HG02981 (cell line): ENCODE measurements at regions not wholly inside any gene's neighbourhood (a gene's known extent, or its start where the extent isn't known, plus 50 kb on each side); places are given as distances from the start of the nearest gene placed in this dataset.
"Not testable (repeated sequence)": the region's sequence is repeated elsewhere in the genome, so short reads cannot be mapped to it uniquely, and the experiment has no call there.

ENCODE experiments used
- ATAC-seq: cut with Tn5 transposase; IDR thresholded peaks from one replicate; pipeline ENCODE4 v1.9.1; 2021; ENCODE audit warnings: mild to moderate bottlenecking, moderate library complexity; ENCODE audit not compliant: unreplicated experiment

DNA sequence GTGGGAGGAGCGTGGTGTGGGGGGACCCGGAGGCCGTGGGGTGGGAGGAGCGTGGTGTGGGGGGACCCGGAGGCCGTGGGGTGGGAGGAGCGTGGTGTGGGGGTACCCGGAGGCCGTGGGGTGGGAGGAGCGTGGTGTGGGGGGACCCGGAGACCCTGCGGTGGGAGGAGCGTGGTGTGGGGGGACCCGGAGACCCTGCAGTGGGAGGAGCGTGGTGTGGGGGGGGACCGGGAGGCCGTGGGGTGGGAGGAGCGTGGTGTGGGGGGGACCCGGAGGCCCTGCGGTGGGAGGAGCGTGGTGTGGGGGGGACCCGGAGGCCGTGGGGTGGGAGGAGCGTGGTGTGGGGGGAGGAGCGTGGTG lies 203.5 kb downstream of the DLL1 start:
- not testable (repeated sequence) for ATAC-seq

DNA sequence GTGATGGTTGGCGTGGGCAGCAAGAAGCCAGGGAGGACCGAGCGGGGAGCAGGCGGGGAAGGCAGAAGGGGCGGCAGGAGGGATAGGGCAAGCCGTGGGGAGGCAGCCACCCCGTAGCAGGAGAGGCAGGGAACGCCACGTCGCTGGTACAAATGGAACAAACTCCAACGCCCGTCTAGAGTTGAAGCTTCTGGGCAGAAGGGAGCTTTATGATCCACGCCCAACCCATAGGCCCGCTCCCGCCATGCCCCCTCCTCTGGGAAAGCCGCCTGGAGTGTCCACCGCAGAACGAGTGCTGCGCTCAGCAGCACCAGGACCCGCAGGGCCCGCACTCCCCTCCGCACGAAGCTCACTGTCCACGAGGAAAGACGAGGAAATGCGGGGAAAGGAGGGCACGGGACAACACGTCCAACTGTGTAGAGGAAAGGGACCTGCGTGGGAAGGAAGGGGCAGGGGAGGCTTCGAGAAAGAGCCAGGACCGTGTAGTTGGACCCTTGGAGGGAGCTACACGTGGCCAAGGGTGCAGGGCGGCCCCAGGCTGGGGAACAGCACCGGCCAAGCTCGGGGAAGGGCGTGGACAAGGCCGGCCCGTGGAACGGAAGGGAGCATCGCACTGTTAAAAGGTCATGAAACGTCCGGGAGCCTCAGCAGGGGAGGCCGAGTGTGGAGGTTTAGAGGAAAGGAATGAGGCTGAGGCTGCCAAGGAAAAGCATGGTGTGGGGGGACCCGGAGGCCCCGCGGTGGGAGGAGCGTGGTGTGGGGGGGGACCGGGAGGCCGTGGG lies 204.0 kb downstream of the DLL1 start:
- no peak for ATAC-seq

DNA sequence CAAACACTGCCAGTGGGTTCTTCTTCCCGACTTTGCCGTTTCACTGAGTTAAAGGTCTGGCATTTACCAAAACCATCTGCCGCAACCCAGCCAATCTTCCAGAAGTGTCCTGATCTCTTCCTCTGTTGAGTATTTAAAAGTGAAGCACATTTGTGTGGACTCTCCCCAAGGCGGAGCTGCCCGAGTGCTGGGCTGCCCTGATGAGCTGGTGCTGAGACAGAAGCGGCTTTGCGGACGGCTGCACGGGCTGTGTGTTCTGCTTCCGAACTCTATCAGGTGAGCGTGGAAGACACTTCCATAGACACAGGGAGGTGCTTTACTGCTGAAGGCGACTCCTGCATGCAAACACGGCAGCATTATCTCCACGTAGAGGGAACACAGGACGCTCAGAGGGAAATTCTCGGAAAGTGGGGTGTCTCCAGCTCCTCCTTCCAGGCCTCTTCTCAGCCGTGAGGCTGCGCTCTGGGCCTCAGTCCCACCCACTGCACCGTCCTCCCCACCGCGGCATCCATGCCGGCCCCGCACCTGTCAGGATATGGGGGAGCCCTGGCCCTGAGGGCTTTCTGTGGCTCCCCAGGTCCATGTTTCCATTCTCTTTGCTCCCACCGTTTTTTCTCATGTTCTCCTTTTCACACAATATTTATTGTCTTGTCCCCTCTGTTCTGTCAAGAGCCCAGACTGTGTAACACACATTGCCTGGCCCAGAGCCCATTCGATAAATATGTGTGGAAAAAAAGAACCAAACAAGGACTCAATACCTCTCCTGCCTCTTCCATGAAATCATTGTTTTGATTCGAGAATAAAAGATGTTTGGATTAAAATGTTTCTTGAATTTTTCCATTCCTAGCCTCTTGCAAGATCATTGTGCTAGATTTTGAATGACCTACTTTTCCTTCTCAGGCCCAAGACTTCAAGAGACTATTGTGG lies 205.1 kb downstream of the DLL1 start:
- ATAC-seq, result no peak

DNA sequence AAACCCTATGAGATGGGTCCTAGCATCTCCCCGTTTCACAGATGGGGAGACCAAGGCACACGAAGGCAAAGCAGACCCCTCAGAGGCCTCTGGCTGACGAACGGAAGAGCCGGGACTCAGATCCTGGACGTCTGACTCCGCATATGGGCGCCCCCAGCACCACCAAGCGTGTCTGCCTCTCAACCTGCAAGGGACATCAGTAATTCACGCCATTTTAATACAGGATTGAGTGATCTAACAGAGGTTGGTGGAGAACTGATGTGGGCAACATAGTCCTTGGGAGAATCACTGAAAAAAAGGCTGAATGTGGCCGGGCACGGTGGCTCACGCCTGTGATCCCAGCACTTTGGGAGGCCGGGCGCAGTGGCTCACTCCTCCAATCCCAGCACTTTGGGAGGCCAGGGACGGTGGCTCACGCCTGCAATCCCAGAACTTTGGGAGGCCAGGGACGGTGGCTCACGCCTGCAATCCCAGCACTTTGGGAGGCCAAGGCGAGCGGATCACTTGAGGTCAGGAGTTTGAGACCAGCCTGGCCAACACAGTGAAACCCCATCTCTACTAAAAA lies 206.6 kb downstream of the DLL1 start:
- ATAC-seq, result no peak

DNA sequence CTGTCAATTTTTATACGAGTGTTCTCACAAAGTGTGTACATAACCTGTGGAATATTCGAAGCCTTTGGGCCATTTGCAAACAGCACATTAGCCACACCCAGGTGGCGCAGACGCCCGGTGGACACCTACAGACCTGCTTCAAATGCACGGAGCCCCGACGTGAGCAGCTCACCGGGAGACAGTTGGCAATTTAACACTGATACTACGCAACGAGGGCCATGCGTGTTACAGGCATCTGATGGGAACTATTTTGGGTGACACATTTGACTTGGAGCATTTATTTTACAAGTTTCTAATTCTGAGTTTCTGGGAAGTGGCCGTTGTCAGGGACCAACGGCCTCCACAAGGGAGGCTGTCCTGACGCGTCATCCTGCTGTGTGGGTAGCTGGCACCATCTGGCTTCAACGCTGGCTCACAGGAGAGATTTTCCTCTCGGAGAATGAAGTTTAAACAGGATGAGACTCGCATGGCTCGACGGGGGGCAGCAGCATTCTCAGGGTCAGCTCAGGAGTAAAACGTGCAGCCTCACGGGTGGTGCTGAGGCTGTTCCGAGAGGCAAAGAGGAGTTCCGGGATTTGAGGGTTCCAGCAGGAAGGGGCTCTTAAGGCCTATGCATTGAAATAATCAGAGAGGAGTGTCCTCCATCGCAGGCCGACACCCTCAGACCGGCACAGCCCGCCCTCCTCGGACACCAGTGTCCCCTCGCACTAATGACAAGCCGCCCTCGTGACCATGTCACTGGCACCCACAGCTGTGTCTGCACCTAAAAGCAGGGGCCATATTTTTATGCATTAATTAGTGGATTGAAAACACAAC lies 207.4 kb downstream of the DLL1 start:
- no peak for ATAC-seq

DNA sequence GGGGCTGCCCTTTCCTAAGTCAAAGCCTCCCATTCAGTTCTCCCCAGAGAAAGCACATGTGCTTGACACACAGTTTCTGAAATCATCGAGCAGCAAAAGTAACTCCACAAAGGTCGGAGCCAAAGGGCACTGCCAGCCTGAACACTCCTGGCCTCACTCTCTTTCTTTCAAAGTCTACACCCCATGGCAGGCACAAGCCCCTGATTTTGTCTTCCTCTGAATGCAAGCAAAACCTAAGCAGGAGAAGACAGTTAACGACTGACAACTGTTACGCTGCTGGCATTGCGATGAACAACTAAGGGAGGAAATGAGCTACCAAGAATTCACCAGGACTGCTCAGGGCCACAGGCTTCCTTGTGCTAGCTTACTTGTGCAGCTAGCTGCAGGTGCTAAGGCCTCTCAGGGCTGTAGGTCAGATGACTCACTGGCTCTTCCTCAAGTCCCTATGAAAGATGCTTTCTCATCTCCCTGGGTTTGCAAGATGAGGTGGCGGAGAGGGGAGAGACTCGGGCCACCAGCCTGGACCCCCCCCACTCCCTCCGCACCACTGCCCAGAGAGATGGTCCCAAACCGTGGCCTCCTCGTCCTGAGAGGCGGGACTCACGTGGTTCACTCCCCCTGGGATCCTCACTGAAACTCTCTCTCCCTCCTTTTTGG lies 208.2 kb downstream of the DLL1 start:
- no peak for ATAC-seq

DNA sequence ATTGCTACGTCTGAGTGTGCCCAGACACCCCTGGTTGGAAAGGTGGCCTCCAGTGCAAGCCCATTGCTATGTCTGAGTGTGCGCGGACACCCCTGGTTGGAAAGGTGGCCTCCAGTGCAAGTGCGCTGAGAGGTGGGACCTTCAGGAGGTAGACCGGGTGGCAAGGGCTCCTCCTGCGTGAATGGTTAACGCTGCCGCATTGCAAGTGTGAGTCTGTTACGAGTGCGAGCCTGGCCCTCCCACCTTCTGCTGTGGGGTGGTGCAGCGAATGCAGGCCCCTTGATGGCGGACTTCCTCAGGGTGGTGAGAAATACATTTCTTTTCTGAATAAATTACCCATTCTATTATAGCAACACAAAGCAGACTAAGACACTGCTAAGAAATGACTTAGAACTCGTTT lies 208.8 kb downstream of the DLL1 start:
- ATAC-seq, result no peak

DNA sequence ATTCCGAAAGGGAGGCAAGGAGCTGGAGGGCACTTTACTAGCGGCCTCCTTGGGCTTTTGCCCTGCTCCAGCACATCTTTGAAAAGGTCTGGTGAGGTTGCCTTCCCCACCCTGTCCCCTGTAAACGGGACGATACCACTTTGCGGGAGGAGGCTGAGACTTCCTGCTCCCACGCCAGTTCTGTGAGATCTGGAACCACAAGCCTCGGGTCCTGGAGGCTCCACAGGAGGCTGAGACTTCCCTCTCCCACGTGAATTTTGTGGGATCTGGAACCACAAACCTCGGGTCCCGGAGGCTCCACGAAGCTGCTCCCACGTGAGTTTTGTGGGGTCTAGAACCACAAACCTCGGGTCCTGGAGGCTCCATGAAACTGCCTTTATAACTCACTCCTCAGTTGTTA lies 209.3 kb downstream of the DLL1 start:
- ATAC-seq, result no peak

DNA sequence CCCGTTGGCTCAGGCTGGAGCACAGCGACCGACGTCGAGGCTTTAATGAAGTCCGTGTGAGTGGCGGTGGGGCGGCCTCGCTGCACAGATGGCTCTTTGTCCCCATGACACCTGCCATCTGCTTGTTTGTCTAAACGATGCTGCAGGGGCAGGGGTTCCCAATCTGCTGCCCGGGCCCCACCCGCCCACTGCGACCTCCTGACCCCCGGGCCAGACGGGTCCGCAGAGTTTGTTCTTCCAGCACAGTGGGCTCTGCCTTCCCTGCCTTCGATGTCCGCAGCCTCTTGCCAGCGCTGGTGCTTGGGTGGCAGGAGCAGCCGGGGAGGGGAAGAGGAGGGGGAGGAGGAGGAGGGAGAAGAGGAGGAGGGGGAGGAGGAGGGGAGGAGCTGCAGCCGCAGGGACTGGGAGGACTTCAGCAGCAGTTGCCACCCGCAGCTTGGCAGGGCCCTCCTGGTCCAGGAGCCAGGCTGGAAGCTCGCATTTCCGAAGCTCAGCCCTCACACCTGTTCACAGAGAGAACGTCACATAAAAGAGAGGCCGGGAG lies 210.0 kb downstream of the DLL1 start:
- ATAC-seq, result no peak

DNA sequence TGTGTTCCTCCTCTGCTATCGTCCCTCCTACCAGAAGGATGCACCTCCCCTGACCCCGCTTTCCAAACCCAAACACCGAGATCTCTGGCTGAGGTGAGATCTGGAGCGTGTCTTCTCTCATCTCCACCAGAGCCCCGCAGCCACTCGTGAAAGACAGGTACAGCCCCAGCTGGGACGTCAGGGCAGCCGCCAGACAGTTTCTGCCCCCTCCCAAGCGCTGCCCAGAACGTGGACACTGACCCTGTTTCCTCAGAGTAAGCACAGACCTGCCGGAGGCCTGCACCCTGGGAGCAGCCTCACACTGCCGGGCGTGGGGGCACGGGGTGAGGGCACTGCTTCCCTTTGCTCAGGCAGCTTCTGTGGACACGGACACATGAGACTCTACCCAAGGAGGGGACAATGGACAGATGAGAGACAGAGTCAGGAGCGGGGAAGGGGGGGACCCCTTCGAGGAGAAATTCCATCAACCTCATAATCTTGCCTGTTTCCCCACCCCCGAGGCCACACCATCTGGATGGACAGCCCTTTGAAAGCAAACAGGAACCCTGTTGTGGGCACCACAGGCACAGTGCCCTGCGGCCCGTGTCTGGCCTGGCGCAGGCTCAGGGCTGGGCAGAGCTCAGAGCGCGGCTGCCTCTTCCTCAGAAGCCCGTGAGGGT lies 210.6 kb downstream of the DLL1 start:
- no peak for ATAC-seq

DNA sequence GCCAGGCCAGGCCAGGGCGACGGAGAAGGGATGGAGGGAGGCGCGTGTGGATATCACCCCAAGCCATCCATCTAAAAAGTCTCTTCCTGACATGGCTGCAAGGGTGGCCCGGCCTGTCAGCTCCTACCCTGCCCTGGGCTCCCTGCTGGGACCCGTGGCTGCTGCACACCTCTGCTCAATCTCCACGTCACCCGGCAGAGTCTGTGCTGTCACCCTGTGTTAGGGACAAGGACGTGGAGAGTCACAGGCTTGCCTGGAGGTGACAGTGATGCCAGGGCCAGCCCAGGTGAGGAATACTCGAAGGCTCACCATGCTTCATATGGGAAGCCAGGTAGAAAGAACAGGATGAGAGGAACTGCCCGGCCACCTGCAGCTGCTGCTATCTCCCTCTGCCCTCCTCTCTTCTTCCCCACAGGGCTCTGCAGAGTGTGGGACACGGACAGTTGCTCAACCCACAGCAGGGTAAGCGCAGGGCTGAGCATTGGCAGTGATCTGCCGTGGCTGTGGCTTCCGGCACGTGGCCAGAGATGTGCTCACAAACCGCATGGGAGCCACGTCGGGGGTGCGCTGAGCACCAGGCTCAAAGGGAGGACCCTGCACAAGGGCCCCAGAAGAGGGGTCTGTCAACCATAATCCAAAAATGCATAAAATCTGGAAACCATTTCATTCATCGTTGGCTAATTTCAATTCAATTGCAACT lies 214.3 kb downstream of the DLL1 start:
- no peak for ATAC-seq

DNA sequence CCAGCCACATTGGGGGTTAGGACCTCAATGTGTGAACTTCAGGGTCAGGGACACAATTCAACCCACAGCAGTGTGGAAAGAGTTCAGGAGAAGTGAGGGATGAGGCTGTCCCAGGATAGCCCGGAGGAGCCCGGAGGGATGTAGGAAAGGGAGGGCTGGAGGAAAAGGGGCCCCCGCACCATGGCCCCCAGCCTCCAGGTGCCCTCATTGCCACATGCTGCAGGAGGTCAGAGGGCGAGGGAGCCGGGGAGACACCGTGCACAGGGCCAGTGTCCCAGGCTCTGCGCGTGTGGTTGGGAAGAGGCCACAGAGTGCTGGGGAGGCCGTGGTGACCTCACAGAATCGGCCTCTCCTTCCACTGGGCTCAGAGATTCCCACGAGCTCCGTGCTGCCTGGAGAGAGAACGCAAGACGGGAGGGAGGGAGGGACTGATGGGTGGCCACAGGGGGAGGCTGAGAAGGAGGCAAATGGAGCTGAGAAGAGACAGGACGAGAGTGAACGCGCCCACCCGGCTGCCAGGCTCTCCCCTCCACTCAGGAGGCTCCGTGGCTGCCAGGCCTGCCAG lies 215.1 kb downstream of the DLL1 start:
- ATAC-seq, result no peak

DNA sequence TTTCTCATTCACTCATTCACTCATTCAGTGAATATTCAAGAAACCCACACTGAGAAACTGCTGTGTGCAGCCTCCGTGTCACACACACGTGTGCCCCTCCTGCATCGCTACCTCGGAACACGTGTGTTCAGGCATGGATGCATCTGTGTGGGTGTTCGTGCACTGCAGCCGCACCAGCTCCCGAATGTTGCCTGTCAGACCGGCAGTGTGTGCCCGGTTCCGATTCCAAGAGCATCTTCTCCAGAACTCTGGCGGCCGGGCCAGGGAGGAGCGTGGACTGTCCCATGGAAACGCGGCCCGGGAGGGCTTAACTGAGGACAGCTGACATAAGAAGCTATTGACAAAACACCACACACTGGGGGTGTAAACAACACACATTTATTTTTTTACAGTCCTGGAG lies 216.0 kb downstream of the DLL1 start:
- no peak for ATAC-seq

DNA sequence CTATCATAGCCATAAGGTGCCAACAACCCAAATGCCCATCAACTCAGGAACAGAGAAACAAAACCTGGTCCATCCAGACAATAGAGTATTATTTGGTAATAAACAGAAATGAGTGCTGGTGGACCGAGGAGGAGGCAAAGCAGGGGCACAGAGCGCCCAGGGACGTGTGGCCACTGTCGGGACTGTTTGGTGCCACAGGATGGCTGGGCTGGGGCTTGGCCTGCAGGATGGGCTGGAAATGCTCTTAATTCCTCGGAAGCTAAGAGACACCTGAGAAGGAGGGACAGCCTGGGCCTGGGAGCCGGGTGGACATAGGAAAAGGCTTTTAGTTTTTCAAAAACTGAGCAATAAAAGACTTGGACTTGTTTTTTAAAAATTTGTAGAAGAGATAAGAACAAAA lies 216.4 kb downstream of the DLL1 start:
- no peak for ATAC-seq

DNA sequence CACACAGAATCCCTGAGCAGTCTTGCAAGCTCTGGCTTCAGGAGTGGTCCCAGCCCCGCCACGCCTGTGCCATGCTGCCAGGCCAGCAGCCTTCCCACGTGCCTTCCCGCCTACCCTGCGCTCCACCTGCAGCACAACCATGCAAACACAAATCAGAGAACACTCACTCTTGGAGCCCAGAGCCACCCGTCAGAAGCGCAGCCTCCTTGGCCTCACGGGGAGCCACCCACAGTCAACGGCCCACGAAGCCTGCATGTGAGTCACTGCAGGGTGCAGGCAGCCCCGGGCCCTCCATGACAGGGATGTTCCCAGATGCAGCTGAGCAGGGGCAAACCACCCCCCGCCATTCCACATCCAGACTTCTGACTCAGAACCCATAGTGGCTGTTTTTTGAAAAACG lies 217.0 kb downstream of the DLL1 start:
- no peak for ATAC-seq

DNA sequence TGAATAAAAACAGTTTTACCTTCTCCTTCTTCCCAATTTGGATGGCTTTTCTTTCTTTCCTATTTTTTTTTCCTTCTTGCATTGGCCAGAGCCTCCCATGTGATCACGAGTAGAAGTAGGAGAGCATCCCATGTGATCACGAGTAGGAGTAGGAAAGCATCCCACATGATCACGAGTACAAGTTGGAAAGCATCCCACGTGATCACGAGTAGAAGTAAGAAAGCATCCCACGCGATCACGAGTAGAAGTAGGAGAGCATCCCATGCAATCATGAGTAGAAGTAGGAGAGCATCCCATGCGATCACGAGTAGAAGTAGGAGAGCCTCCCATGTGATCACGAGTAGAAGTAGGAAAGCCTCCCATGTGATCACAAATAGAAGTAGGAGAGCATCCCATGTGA lies 218.6 kb downstream of the DLL1 start:
- no peak for ATAC-seq

DNA sequence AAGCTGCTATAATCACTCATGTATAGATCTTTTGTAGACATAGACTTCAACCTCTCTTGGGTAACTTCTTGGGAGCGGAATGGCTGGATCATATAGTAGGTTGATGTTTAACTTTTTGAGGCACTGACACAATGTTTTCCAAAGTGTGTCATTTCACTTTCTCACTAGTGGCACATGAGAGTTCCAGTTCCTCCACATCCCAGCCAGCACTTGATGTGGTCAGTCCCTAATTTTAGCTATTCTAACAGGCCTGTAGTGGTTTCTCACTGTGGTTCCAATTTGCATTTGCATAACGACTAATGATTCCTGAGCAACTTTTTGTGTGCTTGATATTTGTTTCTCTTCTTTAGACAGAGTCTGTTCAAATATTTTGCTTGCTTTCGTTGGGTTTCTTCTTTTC lies 221.3 kb downstream of the DLL1 start:
- ATAC-seq, result no peak

DNA sequence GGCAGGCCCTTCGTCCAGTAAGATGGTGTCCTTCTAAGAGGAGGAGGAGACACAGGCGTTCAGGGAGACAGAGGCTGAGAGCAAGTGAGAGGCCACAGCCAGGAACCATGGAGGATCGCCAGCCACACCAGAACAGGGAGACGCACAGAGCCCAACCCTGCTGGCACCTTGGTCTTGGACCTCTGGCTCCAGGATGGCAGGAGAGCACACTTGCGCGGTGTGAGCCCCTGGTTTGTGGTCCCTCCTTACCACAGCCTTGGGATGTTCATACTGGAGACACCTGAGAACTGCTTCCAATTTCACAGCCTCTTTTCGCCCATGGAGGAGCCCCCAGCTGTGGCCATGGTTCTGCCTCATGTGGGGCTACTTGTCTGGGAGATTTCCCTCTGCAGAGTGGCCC lies 222.4 kb downstream of the DLL1 start:
- ATAC-seq, result no peak

DNA sequence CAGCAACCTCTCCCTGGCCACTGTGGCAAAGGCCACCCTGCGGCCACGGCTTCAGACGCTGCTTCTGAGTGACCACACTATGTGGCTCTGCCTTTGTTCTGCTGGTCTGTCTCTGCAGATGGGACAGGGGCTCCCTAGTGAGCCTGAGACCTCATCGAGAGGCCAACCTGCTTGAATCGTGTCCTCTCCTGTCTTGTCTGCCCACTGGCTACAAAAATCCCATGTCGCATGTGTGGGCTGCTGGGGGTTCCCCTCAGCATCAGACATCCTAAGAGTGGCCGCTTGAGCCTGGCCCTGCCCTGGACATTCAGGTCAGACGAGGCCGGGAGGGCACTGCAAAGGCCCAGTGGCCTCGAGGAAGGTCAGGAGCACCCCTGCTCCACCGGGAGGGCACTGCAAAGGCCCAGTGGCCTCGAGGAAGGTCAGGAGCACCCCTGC lies 222.9 kb downstream of the DLL1 start:
- ATAC-seq, result no peak
